HG03097 (cell line): ENCODE measurements at regions not wholly inside any gene's neighbourhood (a gene's known extent, or its start where the extent isn't known, plus 50 kb on each side); places are given as distances from the start of the nearest gene placed in this dataset.
"Not testable (repeated sequence)": the region's sequence is repeated elsewhere in the genome, so short reads cannot be mapped to it uniquely, and the experiment has no call there.

ENCODE experiments used
- ATAC-seq: cut with Tn5 transposase; IDR thresholded peaks from one replicate; pipeline ENCODE4 v1.9.1; 2021; ENCODE audit not compliant: unreplicated experiment, low FRiP score

DNA sequence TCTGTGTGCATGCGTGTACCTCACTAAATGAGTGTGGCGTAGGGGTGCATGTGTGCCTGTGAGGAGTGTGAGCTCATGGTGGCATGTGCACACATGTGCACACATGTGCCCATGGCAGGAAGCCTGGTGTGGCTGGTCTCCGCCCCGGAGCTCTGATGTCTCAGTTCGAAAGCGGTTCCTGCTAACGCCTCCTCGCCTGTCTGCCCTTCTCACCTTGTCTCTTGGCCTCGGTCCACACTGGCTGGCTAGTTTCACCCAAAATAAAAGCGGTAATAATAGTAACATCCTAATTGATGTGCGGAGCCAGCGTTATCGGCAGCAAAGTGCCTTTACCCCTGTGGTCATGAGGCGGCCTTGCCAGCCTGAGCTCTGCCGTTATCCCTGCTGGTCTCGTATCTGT lies 1190.4 kb downstream of the BRD1 start:
- ATAC-seq = no peak

DNA sequence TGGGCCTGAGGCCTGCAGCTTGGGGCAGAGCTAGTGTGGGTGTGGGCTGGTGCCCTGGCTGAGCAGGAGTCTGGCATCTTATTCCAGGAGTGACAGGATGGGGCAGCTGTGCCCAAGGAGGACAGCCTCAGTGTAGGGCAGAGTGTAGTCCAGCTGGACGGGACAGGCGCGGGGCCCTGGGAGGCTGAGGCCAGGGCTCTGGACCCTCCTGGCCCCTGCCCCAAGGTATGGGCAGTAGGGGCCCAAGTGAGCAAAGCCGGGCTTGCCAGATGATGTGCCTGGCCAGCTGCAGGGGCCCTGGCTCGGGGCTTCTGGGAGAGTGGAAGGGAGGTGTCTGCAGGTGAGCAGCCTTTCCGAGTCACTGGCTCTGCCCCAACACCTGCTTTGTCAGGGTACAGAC lies 1190.9 kb downstream of the BRD1 start:
- no peak for ATAC-seq

- ATAC-seq = no peak
Observed at GRCh38 chr22:48635816-48636215, 1191.9 kb downstream of the BRD1 start.

GRCh38 chr22:48635031-48635430 lies 1192.6 kb downstream of the BRD1 start:
- no peak for ATAC-seq

- ATAC-seq = no peak
Observed at GRCh38 chr22:48633996-48634836, 1193.5 kb downstream of the BRD1 start.

- ATAC-seq = no peak
Observed at GRCh38 chr22:48632646-48633246, 1194.9 kb downstream of the BRD1 start.

DNA sequence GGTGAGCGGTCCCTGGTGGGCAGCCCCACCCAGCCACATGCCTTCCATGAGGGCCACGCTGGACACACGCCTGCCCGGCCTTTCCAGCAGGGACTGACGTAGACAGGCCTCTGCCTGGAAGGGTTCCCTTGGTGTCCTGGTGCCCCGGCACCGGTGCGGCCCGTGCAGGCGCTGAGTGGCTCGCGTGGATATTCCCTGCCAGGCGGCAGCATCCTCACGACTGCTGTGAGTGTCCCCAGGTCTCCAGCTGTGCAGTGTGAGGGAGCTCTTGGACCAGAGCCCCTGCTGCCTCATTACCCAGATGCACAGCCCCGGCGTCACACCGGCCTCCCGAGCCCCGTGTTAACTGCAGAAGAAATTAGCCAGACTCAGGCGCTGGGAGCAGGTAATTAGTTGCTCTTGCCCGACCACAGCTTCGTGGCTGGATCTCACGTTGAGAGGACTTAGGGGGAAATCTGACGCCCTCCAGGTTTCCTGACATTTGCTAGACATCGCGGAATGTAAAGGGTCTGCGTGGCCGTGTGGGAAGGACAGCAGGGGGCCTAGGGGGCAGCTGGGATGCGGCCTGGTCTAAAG lies 1196.3 kb downstream of the BRD1 start:
- no peak for ATAC-seq

- ATAC-seq = no peak
Observed at GRCh38 chr22:48630848-48631247, 1196.8 kb downstream of the BRD1 start.

DNA sequence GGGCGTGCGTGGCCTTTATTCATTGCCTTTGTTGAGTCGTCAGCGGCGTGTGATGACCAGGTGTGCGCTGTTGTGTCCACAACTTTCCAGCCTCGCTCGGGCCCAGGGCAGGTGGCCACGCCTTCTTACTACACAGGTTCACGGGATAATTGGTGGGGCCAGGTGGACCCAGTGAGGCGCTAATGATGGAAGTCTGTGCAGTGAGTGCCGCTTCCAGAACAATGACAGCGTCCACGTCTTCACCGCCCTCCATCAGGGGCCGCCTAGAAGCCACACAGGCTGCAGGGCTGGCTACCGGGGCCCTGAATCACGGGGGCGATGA lies 1197.3 kb downstream of the BRD1 start:
- ATAC-seq = no peak

GRCh38 chr22:48629631-48630432 lies 1197.8 kb downstream of the BRD1 start:
- no peak for ATAC-seq

DNA sequence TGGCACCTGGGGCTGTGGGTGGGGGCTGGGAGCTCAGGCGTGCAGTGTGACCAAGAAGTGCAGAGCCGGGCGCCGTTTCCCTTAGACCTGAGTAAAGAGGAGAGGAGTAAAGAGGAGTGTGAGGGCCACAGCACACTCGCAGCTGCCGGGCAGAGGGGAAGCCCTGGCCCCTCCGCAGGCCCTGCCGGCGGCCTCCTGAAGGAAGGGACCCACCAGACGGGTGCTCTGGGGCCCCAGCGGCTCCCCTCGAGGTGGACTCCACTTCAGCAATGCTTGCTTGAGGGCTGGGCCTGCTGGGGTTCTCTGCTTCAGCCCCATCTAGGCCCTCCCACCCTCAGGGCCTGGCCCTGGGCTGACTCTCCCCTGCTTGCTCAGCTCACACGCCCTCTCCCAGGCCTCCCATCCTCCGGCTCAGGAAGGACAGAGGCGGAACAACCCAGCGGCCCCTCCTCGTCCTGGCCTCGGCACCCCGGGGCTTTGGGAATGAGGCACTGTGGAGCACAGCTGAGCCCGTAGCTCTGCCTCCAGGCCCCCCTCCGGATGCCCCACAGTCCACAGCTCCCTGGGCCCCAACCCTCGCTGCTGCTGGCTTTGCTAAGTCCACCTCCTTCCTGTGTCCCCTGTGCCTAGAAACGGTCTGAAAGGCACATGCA lies 1198.7 kb downstream of the BRD1 start:
- no peak for ATAC-seq

DNA sequence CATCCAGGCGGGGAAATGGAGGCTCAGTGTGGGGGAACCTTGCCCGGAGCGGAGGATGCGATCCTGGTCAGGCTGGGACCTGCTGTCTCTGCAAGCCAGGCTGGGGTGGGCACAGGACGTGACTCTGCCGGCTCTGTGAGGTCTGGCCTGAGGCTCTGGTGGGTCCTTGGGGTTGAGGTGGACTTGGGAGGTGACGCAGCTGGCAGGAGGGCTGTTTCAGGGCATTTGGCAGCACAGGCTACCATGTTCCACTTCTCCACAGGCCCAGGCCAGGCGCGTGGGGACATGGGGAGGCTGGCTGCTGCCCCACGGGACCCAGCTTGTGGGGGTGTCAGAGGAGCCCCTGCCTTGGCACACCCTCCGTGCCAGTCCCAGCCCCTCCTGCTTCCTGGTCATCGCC lies 1199.7 kb downstream of the BRD1 start:
- ATAC-seq = no peak

DNA sequence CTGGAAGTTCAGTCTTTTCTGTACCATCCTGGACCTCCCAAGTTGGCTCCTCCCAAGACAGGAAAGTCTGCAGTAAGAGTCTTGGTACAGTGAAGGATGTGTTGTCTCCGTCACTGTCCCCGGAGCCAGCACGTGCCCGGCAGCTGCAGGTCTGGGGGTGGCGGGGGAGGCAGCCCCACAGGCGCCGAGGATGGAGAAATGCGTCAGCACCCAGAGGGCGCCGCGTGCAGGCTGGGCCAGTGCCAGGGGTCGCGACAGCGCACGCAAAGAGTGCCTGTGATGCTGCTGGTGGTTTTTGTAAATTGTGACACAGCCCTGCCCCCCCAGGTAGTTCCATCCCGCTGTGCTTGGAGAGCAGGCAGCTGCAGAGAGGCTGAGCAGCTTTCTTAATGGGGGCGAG lies 1200.5 kb downstream of the BRD1 start:
- ATAC-seq = no peak

- ATAC-seq = no peak
Observed at GRCh38 chr22:48624401-48624800, 1203.3 kb downstream of the BRD1 start.

DNA sequence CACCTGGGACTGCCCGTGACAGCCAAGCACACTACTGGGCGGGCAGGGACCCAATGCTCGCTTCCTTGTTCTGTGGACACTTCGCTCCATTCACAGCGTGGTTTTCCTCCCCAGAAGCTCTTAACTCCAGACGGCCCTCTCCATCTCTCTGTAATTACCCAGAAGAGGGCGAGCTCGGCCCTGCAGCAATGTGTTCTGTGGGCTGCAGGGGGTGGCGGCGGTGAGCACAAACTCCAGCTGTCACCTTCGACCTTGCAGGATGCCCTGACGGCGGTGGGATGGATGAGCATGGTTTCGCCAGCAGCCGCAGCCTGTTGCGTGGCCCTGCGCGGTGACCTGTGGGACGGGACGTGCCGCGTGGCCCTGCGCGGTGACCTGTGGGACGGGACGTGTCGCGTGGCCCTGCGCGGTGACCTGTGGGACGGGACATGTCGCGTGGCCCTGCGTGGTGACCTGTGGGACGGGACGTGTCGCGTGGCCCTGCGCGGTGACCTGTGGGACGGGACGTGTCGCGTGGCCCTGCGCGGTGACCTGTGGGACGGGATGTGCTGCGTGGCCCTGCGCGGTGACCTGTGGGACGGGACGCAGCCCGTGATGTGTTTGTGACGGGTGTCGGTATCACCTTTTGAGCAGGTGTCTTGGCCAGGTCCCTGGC lies 1204.7 kb downstream of the BRD1 start:
- no peak for ATAC-seq

GRCh38 chr22:48621085-48621484 lies 1206.6 kb downstream of the BRD1 start:
- ATAC-seq = no peak

DNA sequence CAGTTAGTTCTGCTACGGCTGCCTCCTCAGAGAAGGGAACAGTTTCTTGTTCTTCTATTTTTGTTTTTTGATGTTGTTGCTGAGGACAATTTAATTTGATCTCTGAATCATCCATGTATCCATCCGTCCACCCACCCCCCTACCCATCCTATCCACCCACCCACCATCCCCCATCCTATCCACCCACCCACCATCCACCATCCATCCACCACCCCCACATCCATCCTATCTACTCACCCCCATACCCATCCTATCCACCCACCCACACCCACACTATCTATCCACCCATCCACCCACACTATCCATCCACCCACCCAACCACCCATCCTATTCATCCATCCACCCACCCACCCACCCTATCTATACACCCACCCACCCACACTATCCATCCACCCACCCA lies 1207.2 kb downstream of the BRD1 start:
- not testable (repeated sequence) for ATAC-seq

DNA sequence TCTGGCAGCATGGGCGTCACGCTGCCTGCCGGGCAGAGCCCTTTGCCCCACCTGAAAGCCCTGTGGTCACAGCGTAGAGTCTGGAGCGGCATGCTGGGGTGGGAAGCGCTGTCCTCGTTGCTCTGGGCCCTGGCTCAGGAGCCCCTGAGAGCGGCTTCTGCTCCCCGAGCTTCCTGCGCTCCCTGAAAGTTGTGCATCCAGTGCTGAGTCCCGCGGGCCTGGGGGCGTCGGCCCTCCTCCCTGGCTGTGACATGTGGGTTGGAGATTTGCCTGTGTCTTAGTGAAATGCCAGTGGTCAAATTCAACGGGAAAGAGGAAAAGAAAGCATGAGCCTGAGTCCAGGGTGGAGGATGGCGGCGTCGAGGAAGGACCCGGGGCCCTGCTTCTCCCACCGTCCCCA lies 1208.0 kb downstream of the BRD1 start:
- no peak for ATAC-seq

DNA sequence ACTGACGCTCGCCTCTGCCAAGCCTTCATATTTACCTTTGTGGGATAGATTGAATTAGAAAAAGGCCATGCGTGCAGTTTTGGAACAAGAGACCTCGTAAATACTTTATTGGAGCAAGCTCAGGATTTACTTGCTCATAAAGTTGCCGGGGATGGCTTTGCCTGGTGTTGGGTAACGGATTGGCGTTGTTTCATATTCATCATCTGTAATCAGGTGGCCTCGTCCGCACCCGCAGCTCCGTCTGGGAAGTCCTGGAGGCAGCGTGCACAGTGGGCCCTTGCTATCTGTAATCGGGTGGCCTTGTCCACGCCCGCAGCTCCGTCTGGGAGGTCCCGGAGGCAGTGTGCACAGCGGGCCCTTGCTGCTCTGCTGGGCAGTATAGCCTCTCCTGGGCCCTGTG lies 1209.3 kb downstream of the BRD1 start:
- ATAC-seq = no peak

DNA sequence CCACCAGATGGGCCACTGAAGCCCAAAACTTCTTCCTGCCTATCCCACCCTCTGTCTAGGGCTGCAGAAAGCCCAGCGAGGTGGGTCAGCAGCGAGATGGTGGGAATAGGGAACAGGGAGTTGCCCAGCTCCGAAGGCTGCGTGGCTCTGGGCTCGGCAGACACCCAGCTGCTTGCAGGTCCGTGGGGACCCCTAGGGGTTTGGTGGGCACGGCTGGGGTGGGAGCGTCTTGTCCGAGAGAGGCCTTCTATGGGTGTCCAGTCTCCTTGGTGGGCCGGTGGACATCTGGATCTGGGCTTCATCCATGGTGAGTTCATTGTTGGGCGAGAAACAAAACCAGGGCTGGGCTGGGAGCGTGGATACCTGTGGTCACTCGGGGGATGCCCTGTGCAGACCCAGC lies 1211.0 kb downstream of the BRD1 start:
- ATAC-seq = no peak
